Keratinocyte (primary cell): ENCODE measurements at regions not wholly inside any gene's neighbourhood (a gene's known extent, or its start where the extent isn't known, plus 50 kb on each side); places are given as distances from the start of the nearest gene placed in this dataset.

Experiments used
- DNase-seq: peaks from one replicate; pipeline ENCODE4 v3.0.0-alpha.2; 2011; ENCODE audit warnings: low read depth, missing footprints, low spot score
- FAIRE-seq: peaks from 2 replicates; lab custom pipeline; 2011; peaks lifted over from hg19 to GRCh38; lab: Jason Lieb, UNC
- H2AFZ ChIP-seq: 2 replicates; pipeline ENCODE4 v1.6.0; 2012; ENCODE audit warnings: low read length, control low read depth, inconsistent platforms; ENCODE audit not compliant: control insufficient read depth
- H3K27ac ChIP-seq: 2 replicates; pipeline ENCODE4 v1.5.1; 2011; ENCODE audit warnings: low read length; ENCODE audit not compliant: control insufficient read depth, insufficient read depth
- H3K27me3 ChIP-seq: 3 replicates; pipeline ENCODE4 v1.6.0; 2011; ENCODE audit warnings: low read length; ENCODE audit not compliant: control insufficient read depth, insufficient read depth; ENCODE audit errors: extremely low read depth
- H3K36me3 ChIP-seq, 2 experiments: 2 replicates in 1 of 2; 3 replicates in 1 of 2; pipeline ENCODE4 v1.5.1; 2011; ENCODE audit warnings: low read length in 2 of 2, mild to moderate bottlenecking in 1 of 2; ENCODE audit not compliant: control insufficient read depth in 2 of 2, insufficient read depth in 2 of 2; ENCODE audit errors: extremely low read depth in 1 of 2
- H3K4me1 ChIP-seq: 3 replicates; pipeline ENCODE4 v1.5.1; 2011; ENCODE audit warnings: low read length; ENCODE audit not compliant: control insufficient read depth, insufficient read depth; ENCODE audit errors: extremely low read depth
- H3K4me2 ChIP-seq: 3 replicates; pipeline ENCODE4 v1.6.0; 2011; ENCODE audit warnings: low read depth, low read length; ENCODE audit not compliant: control insufficient read depth, insufficient read depth; ENCODE audit errors: extremely low read depth
- H3K4me3 ChIP-seq, 3 experiments: fragments of 200-600 bp in 1 of 3; sonication (generic) in 1 of 3; 2 replicates in 2 of 3; 3 replicates in 1 of 3; pipeline ENCODE4 v1.5.1; 2011 to 2016; ENCODE audit warnings: low read length in 3 of 3, mild to moderate bottlenecking in 3 of 3, control low read depth in 2 of 3, inconsistent platforms in 1 of 3, low read depth in 1 of 3, mixed read lengths in 1 of 3, mixed run types in 1 of 3, moderate library complexity in 1 of 3; ENCODE audit not compliant: control insufficient read depth in 2 of 3, insufficient read depth in 2 of 3; ENCODE audit errors: extremely low read depth in 1 of 3
- H3K79me2 ChIP-seq: 2 replicates; pipeline ENCODE4 v1.6.0; 2012; ENCODE audit warnings: low read length; ENCODE audit not compliant: control insufficient read depth, insufficient read depth
- H3K9ac ChIP-seq: 3 replicates; pipeline ENCODE4 v1.6.0; 2011; ENCODE audit warnings: low read length; ENCODE audit not compliant: control insufficient read depth, insufficient read depth; ENCODE audit errors: extremely low read depth
- H3K9me1 ChIP-seq: 3 replicates; pipeline ENCODE4 v1.6.0; 2011; ENCODE audit warnings: low read length; ENCODE audit not compliant: control insufficient read depth, insufficient read depth; ENCODE audit errors: extremely low read depth
- H3K9me3 ChIP-seq: 2 replicates; pipeline ENCODE4 v1.5.1; 2012; ENCODE audit warnings: low read depth, low read length; ENCODE audit not compliant: control insufficient read depth
- H4K20me1 ChIP-seq: 3 replicates; pipeline ENCODE4 v1.6.0; 2011; ENCODE audit warnings: low read length; ENCODE audit not compliant: control insufficient read depth, insufficient read depth; ENCODE audit errors: extremely low read depth
- EZH2 ChIP-seq: IDR thresholded peaks from one replicate; pipeline ENCODE4 v1.6.1; 2012; ENCODE audit warnings: inconsistent platforms, mild to moderate bottlenecking, low read length, moderate library complexity
- dilution Hi-C: fragments of 300-500 bp; cut with MboI; formaldehyde crosslinking; loops from one replicate; pipeline ENCODE4 v1.7.0; 2020; ENCODE audit warnings: low sequenced_read_pairs; ENCODE audit not compliant: extremely low pct_ligation_motif_present
- TF ChIP-seq, protein P1 (sequence below), 3 experiments: IDR thresholded peaks in 1 of 3; conservative IDR thresholded peaks in 1 of 3; optimal IDR thresholded peaks in 1 of 3; 2 replicates in 2 of 3; 3 replicates in 1 of 3; pipeline versions ENCODE3 to v1.5.1; 2011; ENCODE audit warnings: low read length in 3 of 3, mild to moderate bottlenecking in 3 of 3, moderate library complexity in 2 of 3, control low read depth in 1 of 3, inconsistent platforms in 1 of 3; ENCODE audit not compliant: insufficient read depth in 2 of 3; ENCODE audit errors: extremely low read depth in 1 of 3

DNA sequence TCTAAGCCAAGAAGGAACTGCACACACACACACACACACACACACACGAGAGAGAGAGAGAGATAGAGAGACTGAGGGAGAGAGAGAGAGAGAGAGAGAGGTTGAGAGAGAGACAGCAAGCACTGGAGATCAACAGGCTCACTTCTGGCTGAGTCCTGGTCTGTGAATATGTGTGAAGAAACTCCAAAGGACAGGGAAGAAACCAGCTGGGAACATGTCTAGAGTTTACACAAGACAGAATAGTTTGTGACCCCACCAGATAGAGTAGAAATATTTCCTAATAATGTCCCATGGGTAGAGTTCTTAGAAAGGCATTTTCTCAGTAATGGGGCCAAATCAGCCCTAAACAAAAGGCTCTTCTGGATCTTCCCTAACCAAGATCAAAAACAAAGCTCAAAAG, 155.5 kb upstream of the IGFBP3 start:
- no peaks in the 10 kb centered on the region for H4K20me1 ChIP-seq
- TF ChIP-seq, protein P1, sequence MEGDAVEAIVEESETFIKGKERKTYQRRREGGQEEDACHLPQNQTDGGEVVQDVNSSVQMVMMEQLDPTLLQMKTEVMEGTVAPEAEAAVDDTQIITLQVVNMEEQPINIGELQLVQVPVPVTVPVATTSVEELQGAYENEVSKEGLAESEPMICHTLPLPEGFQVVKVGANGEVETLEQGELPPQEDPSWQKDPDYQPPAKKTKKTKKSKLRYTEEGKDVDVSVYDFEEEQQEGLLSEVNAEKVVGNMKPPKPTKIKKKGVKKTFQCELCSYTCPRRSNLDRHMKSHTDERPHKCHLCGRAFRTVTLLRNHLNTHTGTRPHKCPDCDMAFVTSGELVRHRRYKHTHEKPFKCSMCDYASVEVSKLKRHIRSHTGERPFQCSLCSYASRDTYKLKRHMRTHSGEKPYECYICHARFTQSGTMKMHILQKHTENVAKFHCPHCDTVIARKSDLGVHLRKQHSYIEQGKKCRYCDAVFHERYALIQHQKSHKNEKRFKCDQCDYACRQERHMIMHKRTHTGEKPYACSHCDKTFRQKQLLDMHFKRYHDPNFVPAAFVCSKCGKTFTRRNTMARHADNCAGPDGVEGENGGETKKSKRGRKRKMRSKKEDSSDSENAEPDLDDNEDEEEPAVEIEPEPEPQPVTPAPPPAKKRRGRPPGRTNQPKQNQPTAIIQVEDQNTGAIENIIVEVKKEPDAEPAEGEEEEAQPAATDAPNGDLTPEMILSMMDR (optimal IDR thresholded peaks at IDR 0.05 in 1 of 3, IDR thresholded peaks at IDR 0.05 in 1 of 3, conservative IDR thresholded peaks at IDR 0.05 in 1 of 3; ENCODE audit: extremely low read depth in 1 of 3, insufficient read depth in 2 of 3, low read length in 3 of 3) = no peak
- TF ChIP-seq EZH2 = no peak
- peaks cover 5% of the 10 kb centered on the region for H3K4me1 ChIP-seq
- no peak overlapping the region for H3K4me2 ChIP-seq
- no peak overlapping the region for H2AFZ ChIP-seq
- no peaks in the 10 kb centered on the region for H3K79me2 ChIP-seq
- FAIRE-seq = no peak
- DNase-seq = no peak
- no peak overlapping the region for H3K9ac ChIP-seq
- H3K27me3 ChIP-seq = no peaks in the 10 kb centered on the region
- no peak overlapping the region for H3K4me3 ChIP-seq
- dilution Hi-C loops = no loop called here
- H3K9me1 ChIP-seq = no peaks in the 10 kb centered on the region
- H3K36me3 ChIP-seq = no peaks in the 10 kb centered on the region
- H3K9me3 ChIP-seq = no peaks in the 10 kb centered on the region
- H3K27ac ChIP-seq = no peak overlapping the region

DNA sequence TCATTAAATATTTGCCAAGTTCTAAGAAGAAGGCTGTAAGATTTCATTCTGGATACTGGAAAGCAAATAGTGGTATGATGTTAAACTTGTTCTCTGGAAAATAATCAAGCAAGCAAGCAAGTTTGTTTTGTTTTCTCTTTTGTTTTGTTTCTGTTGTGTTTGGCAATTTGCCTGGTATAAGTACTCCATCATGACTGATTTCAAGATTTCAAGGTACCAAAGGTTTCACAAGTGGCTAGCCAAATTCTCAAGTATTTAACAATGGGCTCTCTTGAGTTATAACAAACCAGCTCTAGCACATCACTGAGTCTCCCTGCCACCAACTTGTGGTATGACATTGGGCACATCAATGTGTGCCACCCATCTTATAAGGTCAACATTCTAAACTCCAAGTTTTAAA, 151.7 kb upstream of the IGFBP3 start:
- Histone ChIP-seq H3K9me1 (no peaks in the 10 kb centered on the region), H3K27ac (no peak overlapping the region), H2AFZ (no peak overlapping the region), H3K4me2 (no peak overlapping the region), H3K79me2 (no peaks in the 10 kb centered on the region), H3K27me3 (no peaks in the 10 kb centered on the region), H3K9ac (no peak overlapping the region), H3K4me3 (no peak overlapping the region), H3K4me1 (no peaks in the 10 kb centered on the region), H3K36me3 (no peaks in the 10 kb centered on the region), H4K20me1 (no peaks in the 10 kb centered on the region), H3K9me3 (no peaks in the 10 kb centered on the region)
- DNase-seq = no peak
- no peak for FAIRE-seq
- no peak for TF ChIP-seq EZH2
- TF ChIP-seq, protein P1 (optimal IDR thresholded peaks at IDR 0.05 in 1 of 3, IDR thresholded peaks at IDR 0.05 in 1 of 3, conservative IDR thresholded peaks at IDR 0.05 in 1 of 3; ENCODE audit: extremely low read depth in 1 of 3, insufficient read depth in 2 of 3, low read length in 3 of 3) = no peak
- dilution Hi-C loops = no loop called here
